ENCODE measurements at regions not wholly inside any gene's neighbourhood (a gene's known extent, or its start where the extent isn't known, plus 50 kb on each side); places are given as distances from the start of the nearest gene placed in this dataset.
"Not testable (repeated sequence)": the region's sequence is repeated elsewhere in the genome, so short reads cannot be mapped to it uniquely, and the experiment has no call there.

- no peak overlapping the region for H3K4me3 ChIP-seq (ENCODE audit: low read length)
- no peak for DNase-seq (ENCODE audit: low read depth, low spot score)
Measured at GRCh38 chr2:125736306-125736705, 919.7 kb upstream of the GYPC start.

DNA sequence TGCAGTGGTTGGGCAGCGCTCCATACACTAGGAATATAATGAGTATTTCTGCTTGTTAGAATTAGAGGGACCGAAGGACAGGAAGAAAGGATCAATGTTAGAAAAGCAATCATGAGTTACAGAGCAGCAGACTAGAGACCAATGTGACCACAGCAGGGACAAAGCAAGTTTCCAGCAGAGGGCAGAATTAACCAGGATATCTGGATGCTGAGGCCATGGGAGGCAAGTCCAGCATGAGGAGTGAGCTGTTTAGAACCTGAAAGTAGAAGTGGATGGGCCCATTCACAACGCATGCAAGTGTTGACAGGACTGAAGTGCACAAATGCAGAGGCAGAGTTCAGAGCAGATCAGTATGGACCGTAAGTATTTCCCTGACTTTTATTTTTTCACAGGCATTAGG, 910.4 kb upstream of the GYPC start:
- H3K4me3 ChIP-seq (ENCODE audit: low read length) = no peak overlapping the region

GRCh38 chr2:125746321-125747164, 909.4 kb upstream of the GYPC start:
- H3K4me3 ChIP-seq (ENCODE audit: low read length) = no peak overlapping the region
- no peak for DNase-seq (ENCODE audit: low read depth, low spot score)

More for the DNA sequence above, 910.4 kb upstream of the GYPC start:
- DNase-seq (ENCODE audit: low read depth, low spot score) = peak; percentile 15

GRCh38 chr2:125747165-125747425, 908.9 kb upstream of the GYPC start:
- DNase-seq (ENCODE audit: low read depth, low spot score) = no peak
- no peak overlapping the region for H3K4me3 ChIP-seq (ENCODE audit: low read length)

DNA sequence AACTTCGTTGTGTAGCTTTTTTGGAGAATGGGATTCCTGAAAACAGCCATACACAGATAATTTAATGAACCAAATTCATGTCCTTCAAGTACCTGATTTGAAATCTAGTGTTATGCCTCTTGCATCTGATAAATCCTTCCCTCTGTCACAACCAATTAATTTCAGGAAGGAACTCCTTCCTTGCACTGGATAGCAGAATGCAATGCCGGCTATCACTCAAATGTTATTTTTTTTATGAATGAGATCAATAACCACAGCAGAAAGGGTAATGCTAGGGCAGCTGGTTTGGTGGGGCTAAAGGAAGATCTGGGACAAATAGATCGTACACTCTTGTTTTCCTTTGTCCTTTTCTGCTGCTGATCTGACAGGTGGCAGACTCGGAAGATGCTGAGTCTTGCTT, 899.5 kb upstream of the GYPC start:
- no peak overlapping the region for H3K4me3 ChIP-seq (ENCODE audit: low read length)
- DNase-seq (ENCODE audit: low read depth, low spot score) = no peak

- H3K4me3 ChIP-seq (ENCODE audit: low read length) = no peak overlapping the region
- DNase-seq (ENCODE audit: low read depth, low spot score) = no peak
Measured at GRCh38 chr2:125796784-125797183, 859.2 kb upstream of the GYPC start.

DNA sequence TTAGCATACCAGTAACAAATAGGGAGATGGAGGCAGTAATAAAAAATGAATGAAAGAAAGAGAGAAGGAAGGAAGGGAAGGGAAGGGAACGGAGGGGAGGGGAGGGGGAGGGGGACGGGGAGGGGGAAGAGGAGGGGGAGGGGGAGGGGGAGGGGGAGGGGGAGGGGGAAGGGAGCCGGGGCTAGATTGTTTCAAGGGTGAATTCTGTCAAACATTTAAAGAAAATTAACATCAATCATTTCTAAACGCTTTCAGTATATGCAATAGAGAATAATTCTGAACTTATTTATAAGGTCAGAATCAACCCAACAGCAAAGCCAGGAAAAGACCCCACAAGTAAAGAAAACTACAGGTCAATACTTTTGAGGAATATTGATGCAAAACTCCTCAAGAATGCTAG, 858.8 kb upstream of the GYPC start:
- H3K4me3 ChIP-seq (ENCODE audit: low read length) = no peak overlapping the region
- DNase-seq (ENCODE audit: low read depth, low spot score) = no peak

DNA sequence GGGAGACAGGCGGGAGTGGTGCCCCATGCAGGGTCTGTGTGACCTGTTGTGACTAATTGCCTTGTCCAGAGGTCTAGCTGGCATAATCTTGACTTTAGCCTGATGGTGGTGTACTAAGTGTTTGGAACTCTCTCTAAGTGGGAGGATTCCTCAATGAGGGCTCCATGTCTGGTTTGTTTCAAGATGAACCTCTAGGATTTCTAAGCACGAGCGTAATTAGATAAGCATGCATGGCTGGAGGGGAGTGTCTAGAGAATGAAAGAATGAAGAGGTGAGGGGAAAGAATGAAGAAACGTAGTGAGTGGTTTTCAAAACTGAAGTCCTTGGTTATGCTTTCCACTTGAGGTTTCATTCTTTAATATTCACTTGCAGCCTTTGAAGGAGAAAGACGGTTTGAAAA, 833.2 kb upstream of the GYPC start:
- no peak for DNase-seq (ENCODE audit: low read depth, low spot score)
- H3K4me3 ChIP-seq (ENCODE audit: low read length) = no peak overlapping the region

DNA sequence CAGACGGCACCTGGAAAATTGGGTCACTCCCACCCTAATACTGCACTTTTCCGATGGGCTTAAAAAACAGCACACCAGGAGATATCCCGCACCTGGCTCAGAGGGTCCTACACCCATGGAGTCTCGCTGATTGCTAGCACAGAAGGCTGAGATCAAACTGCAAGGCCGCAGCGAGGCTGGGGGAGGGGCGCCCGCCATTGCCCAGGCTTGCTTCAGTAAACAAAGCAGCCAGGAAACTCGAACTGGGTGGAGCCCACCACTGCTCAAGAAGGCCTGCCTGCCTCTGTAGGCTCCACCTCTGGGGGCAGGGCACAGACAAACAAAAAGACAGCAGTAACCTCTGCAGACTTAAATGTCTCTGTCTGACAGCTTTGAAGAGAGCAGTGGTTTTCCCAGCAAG, 830.2 kb upstream of the GYPC start:
- not testable (repeated sequence) for DNase-seq (ENCODE audit: low read depth, low spot score); H3K4me3 ChIP-seq (ENCODE audit: low read length)

DNA sequence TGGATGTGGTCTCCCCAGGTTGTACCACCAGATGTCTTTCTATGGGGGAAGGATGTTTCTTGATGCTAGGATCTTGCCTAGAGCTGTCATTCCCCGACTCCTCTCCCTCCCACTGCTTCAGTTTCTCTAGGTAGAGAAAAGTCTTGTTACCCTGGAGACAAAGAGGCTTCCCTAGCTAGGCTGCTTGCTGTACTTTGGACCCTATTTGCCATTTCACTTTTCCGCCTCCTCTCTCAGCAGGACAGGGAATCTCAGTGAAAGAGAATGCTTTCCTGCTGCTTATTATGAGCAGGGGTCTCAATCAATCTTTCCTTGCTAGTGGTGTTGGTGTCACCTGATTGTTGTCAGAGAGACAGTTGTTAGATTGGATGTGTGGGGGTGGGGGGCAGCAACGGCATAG, 818.8 kb upstream of the GYPC start:
- no peak for DNase-seq (ENCODE audit: low read depth, low spot score)
- H3K4me3 ChIP-seq (ENCODE audit: low read length) = no peak overlapping the region

DNA sequence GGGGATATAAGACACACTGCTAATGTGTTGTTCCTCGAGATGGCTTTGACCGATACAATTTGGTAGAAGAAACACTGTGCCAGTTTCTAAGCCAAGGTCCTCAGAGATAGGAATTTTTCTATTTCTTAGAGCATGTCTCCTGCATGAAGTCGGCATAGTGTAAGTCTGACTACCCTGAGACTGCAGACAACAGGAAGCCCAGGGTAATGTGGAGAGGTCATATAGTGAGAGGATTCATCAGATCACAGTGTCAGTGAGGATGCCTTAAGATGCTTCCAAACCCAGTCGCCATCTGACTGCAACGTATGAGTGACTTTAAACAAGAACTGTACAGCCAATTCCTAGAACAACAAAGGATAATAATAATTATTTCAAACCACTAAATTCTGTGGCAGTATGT, 818.3 kb upstream of the GYPC start:
- no peak for DNase-seq (ENCODE audit: low read depth, low spot score)
- no peak overlapping the region for H3K4me3 ChIP-seq (ENCODE audit: low read length)

DNA sequence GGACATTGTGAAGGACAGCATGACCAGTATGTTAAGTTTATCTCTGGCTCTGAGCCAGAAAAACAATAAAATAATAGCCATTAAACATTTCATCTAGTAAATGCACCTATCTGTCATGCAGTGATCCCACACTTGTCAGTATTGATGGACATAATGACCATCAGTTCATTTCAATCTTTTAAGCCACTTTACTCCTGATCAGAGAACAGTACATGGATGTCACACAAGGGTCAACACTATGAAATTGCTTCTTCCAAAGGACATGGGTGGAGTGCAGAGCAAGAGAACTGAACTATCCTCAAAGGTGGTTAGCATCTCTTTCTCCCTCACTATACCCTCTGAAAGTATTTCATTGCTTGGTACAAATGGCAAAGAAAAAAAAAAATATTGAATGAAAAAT, 816.0 kb upstream of the GYPC start:
- no peak for DNase-seq (ENCODE audit: low read depth, low spot score)
- H3K4me3 ChIP-seq (ENCODE audit: low read length) = no peak overlapping the region

GRCh38 chr2:125842041-125842440, 813.9 kb upstream of the GYPC start:
- DNase-seq (ENCODE audit: low read depth, low spot score) = no peak
- H3K4me3 ChIP-seq (ENCODE audit: low read length) = no peak overlapping the region

DNA sequence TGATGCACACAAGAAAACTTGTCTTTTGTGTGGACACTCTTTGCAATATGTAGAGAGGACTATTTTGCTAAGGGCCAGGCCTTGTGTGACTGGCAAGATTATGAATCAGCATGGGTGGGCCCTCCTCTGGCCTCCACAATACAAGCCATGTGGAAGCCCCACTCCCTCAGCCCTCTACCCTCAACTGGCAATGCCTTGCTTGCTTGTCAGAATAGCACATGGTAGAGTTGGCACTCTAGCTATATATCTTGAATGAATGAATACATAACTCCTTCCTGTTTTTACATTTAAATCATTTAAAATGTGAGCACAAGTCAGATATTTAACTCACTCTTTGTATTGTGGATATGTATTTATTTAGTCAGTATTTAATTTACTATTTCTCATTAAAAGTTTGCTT, 805.4 kb upstream of the GYPC start:
- DNase-seq (ENCODE audit: low read depth, low spot score) = no peak
- H3K4me3 ChIP-seq (ENCODE audit: low read length) = no peak overlapping the region

DNA sequence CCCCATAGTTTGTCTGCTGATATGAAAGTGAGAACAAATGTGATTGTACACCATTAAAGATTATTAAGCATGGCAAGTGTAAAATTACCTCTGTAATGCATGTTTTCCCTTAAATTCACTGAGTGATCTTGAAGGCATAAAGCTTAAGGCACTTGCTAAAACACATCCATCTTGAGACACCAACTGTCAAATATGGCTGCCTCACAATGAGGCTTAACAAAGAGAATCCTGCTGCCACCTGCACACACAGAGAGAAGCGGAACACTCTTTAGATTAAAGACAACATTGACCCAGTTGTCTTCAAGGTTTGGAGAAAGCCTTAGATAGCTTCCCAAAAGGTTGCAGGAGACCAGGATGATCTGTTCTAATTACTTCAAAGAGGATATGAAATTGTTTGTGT, 803.6 kb upstream of the GYPC start:
- H3K4me3 ChIP-seq (ENCODE audit: low read length) = no peak overlapping the region
- DNase-seq (ENCODE audit: low read depth, low spot score) = no peak

GRCh38 chr2:125853626-125854025, 802.3 kb upstream of the GYPC start:
- no peak overlapping the region for H3K4me3 ChIP-seq (ENCODE audit: low read length)
- DNase-seq (ENCODE audit: low read depth, low spot score) = no peak

GRCh38 chr2:125855204-125855603, 800.8 kb upstream of the GYPC start:
- no peak overlapping the region for H3K4me3 ChIP-seq (ENCODE audit: low read length)
- no peak for DNase-seq (ENCODE audit: low read depth, low spot score)

GRCh38 chr2:125857971-125858794, 797.8 kb upstream of the GYPC start:
- no peak overlapping the region for H3K4me3 ChIP-seq (ENCODE audit: low read length)
- no peak for DNase-seq (ENCODE audit: low read depth, low spot score)

DNA sequence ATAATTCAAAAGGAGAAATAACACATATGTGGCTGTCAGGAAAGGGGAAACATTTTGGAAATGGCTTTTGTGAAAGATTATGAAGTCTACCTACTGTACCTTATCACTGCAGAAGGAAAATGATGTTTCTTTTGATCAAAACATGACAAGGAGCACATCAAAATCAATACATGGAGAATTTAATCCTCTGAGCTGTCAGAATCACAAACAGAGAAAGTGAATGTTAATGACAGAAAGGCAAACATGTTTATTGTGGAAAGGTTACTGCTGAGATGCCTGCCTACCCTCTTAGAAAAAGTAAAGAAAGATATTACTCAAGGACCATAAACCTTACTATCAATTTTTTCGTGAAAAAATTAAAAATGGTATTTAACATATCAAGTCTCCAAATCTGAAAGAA, 794.5 kb upstream of the GYPC start:
- no peak overlapping the region for H3K4me3 ChIP-seq (ENCODE audit: low read length)
- no peak for DNase-seq (ENCODE audit: low read depth, low spot score)

DNA sequence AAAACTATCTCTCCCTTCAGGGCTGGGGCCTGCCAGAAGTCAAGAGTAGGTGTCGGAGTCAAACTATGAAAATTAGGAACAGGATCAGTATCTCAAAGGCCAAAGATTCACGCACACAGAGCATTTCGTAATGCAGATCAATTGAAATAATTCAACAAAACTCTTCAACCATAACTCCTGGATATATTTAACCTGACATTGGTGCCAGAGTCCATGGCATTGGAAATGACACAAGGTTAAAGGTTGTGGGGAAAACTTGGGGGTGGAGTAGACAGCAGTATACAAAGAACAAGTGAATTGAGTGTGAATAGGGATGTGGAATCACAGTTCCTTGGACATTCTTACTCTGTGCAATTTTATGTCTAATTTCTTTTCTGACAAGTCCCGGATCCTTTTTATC, 788.0 kb upstream of the GYPC start:
- no peak overlapping the region for H3K4me3 ChIP-seq (ENCODE audit: low read length)
- DNase-seq (ENCODE audit: low read depth, low spot score) = no peak

DNA sequence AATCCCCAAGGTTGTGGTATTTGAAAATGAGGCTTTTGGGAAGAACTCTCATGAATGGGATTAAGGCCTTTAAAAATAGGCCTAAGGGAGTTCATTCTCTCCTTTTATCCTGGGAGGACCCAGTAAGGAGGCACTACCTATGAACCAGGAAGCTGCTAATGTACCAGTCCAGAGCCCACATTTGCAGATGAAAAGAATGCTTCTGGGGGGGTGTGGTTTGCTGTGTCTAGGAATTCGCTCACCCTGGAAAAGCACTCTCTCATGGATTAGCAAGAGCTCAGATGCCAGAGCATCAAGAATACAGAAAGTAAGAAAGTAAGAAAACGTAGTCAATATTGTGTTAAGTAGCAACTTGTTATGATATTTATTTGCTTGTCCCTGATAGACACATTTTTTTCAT, 785.7 kb upstream of the GYPC start:
- no peak for DNase-seq (ENCODE audit: low read depth, low spot score)
- no peak overlapping the region for H3K4me3 ChIP-seq (ENCODE audit: low read length)

All from Jurkat, Clone E6-1 (cell line).